PFSK-1 (cell line): ENCODE measurements at regions not wholly inside any gene's neighbourhood (a gene's known extent, or its start where the extent isn't known, plus 50 kb on each side); places are given as distances from the start of the nearest gene placed in this dataset.

ENCODE experiments used
- FOXP2 ChIP-seq: optimal IDR thresholded peaks from 2 replicates; pipeline ENCODE3; 2011; ENCODE audit warnings: borderline replicate concordance, control low read depth, inconsistent platforms; ENCODE audit not compliant: insufficient read depth; ENCODE audit errors: extremely low read length, extremely low read depth
- POLR2AphosphoS5 ChIP-seq: IDR thresholded peaks from 2 replicates; pipeline ENCODE4 v1.6.1; 2012; ENCODE audit warnings: low read depth, mild to moderate bottlenecking, control low read depth, low read length, moderate library complexity
- REST ChIP-seq, 2 experiments: IDR thresholded peaks; 2 replicates each; pipeline versions ENCODE4 v1.6.1 to v1.8.0; 2011 to 2012; ENCODE audit warnings: low read depth in 2 of 2, low read length in 2 of 2, control low read depth in 1 of 2, inconsistent platforms in 1 of 2, mild to moderate bottlenecking in 1 of 2, moderate library complexity in 1 of 2; ENCODE audit not compliant: insufficient read depth in 1 of 2
- SIN3A ChIP-seq: IDR thresholded peaks from 2 replicates; pipeline ENCODE4 v1.6.1; 2012; ENCODE audit warnings: mild to moderate bottlenecking, low read length, moderate library complexity, borderline replicate concordance; ENCODE audit not compliant: insufficient read depth
- TAF1 ChIP-seq: IDR thresholded peaks from 2 replicates; pipeline ENCODE4 v1.6.1; 2012; ENCODE audit warnings: low read length, control low read depth, borderline replicate concordance; ENCODE audit not compliant: insufficient read depth

- TF ChIP-seq FOXP2 (no peak), POLR2AphosphoS5 (no peak), SIN3A (no peak), REST (IDR thresholded peaks at IDR 0.05; ENCODE audit: insufficient read depth in 1 of 2, low read depth in 2 of 2, low read length in 2 of 2) (no peak), TAF1 (no peak)
Observed at GRCh38 chr10:10630281-10630680, 387.4 kb upstream of the CELF2 start.

GRCh38 chr10:10630782-10631181, 386.9 kb upstream of the CELF2 start:
- TF ChIP-seq REST (IDR thresholded peaks at IDR 0.05; ENCODE audit: insufficient read depth in 1 of 2, low read depth in 2 of 2, low read length in 2 of 2) (no peak), TAF1 (no peak), FOXP2 (no peak), POLR2AphosphoS5 (no peak), SIN3A (no peak)

- TF ChIP-seq SIN3A (no peak), TAF1 (no peak), POLR2AphosphoS5 (no peak), FOXP2 (no peak), REST (IDR thresholded peaks at IDR 0.05; ENCODE audit: insufficient read depth in 1 of 2, low read depth in 2 of 2, low read length in 2 of 2) (no peak)
Observed at GRCh38 chr10:10642189-10642588, 375.5 kb upstream of the CELF2 start.

- no peak for TF ChIP-seq REST (IDR thresholded peaks at IDR 0.05; ENCODE audit: insufficient read depth in 1 of 2, low read depth in 2 of 2, low read length in 2 of 2)
Observed at GRCh38 chr10:10642751-10643150, 374.9 kb upstream of the CELF2 start.

- TF ChIP-seq FOXP2 (no peak), REST (IDR thresholded peaks at IDR 0.05; ENCODE audit: insufficient read depth in 1 of 2, low read depth in 2 of 2, low read length in 2 of 2) (no peak), SIN3A (no peak), POLR2AphosphoS5 (no peak), TAF1 (no peak)
Observed at GRCh38 chr10:10644008-10644646, 373.5 kb upstream of the CELF2 start.
